ENCODE measurements at regions not wholly inside any gene's neighbourhood (a gene's known extent, or its start where the extent isn't known, plus 50 kb on each side); places are given as distances from the start of the nearest gene placed in this dataset.
"Not testable (repeated sequence)": the region's sequence is repeated elsewhere in the genome, so short reads cannot be mapped to it uniquely, and the experiment has no call there.

- Histone ChIP-seq H3K27me3 (ENCODE audit: control insufficient read depth, insufficient read depth, low read length) (no peaks in the 10 kb centered on the region), H3K9me3 (replicated peaks; ENCODE audit: control insufficient read depth, low read depth, low read length) (peaks cover 29% of the 10 kb centered on the region), H3K4me1 (ENCODE audit: control insufficient read depth, insufficient read depth, low read length) (no peaks in the 10 kb centered on the region), H3K36me3 (ENCODE audit: control insufficient read depth, insufficient read depth, low read length) (no peaks in the 10 kb centered on the region), H3K4me3 (ENCODE audit: low read length) (no peak overlapping the region), H3K27ac (ENCODE audit: low read length) (no peak overlapping the region)
- no peak for DNase-seq
Observed at GRCh38 chr3:94472511-94472910, 409.6 kb downstream of the NSUN3 start.

GRCh38 chr3:94481226-94481898 is 418.5 kb downstream of the NSUN3 start:
- H3K27ac ChIP-seq (ENCODE audit: low read length) = no peak overlapping the region
- no CpG with 5 or more reads among the region's 3 CpGs for WGBS (ENCODE audit: insufficient coverage)

GRCh38 chr3:94482686-94483085 is 419.8 kb downstream of the NSUN3 start:
- Histone ChIP-seq H3K4me1 (ENCODE audit: control insufficient read depth, insufficient read depth, low read length) (no peaks in the 10 kb centered on the region), H3K27ac (ENCODE audit: low read length) (no peak overlapping the region), H3K36me3 (ENCODE audit: control insufficient read depth, insufficient read depth, low read length) (no peaks in the 10 kb centered on the region), H3K4me3 (ENCODE audit: low read length) (no peak overlapping the region), H3K27me3 (ENCODE audit: control insufficient read depth, insufficient read depth, low read length) (no peaks in the 10 kb centered on the region), H3K9me3 (replicated peaks; ENCODE audit: control insufficient read depth, low read depth, low read length) (no peaks in the 10 kb centered on the region)
- 57% methylated on average over 1 of the region's 3 CpGs for WGBS (ENCODE audit: insufficient coverage)
- DNase-seq = no peak

More at GRCh38 chr3:94481226-94481898, 418.5 kb downstream of the NSUN3 start:
- Histone ChIP-seq H3K4me1 (ENCODE audit: control insufficient read depth, insufficient read depth, low read length) (no peaks in the 10 kb centered on the region), H3K36me3 (ENCODE audit: control insufficient read depth, insufficient read depth, low read length) (no peaks in the 10 kb centered on the region), H3K4me3 (ENCODE audit: low read length) (no peak overlapping the region), H3K27me3 (ENCODE audit: control insufficient read depth, insufficient read depth, low read length) (no peaks in the 10 kb centered on the region), H3K9me3 (replicated peaks; ENCODE audit: control insufficient read depth, low read depth, low read length) (no peaks in the 10 kb centered on the region)
- peak; percentile 4 for DNase-seq

- no CpG with 5 or more reads among the region's 2 CpGs for WGBS (ENCODE audit: insufficient coverage)
- Histone ChIP-seq H3K27me3 (ENCODE audit: control insufficient read depth, insufficient read depth, low read length) (no peaks in the 10 kb centered on the region), H3K4me1 (ENCODE audit: control insufficient read depth, insufficient read depth, low read length) (no peaks in the 10 kb centered on the region), H3K4me3 (ENCODE audit: low read length) (no peak overlapping the region), H3K9me3 (replicated peaks; ENCODE audit: control insufficient read depth, low read depth, low read length) (no peaks in the 10 kb centered on the region), H3K27ac (ENCODE audit: low read length) (no peak overlapping the region), H3K36me3 (ENCODE audit: control insufficient read depth, insufficient read depth, low read length) (no peaks in the 10 kb centered on the region)
- DNase-seq = peak; percentile 3
Observed at GRCh38 chr3:94483403-94483802, 420.5 kb downstream of the NSUN3 start.

- no peaks in the 10 kb centered on the region for H3K9me3 ChIP-seq (replicated peaks; ENCODE audit: control insufficient read depth, low read depth, low read length)
- H3K27ac ChIP-seq (ENCODE audit: low read length) = no peak overlapping the region
- DNase-seq = no peak
- H3K36me3 ChIP-seq (ENCODE audit: control insufficient read depth, insufficient read depth, low read length) = no peaks in the 10 kb centered on the region
- H3K4me3 ChIP-seq (ENCODE audit: low read length) = no peak overlapping the region
- H3K4me1 ChIP-seq (ENCODE audit: control insufficient read depth, insufficient read depth, low read length) = no peaks in the 10 kb centered on the region
- H3K27me3 ChIP-seq (ENCODE audit: control insufficient read depth, insufficient read depth, low read length) = no peaks in the 10 kb centered on the region
Observed at GRCh38 chr3:94494992-94495391, 432.1 kb downstream of the NSUN3 start.

GRCh38 chr3:94500146-94500545 is 437.3 kb downstream of the NSUN3 start:
- WGBS (ENCODE audit: insufficient coverage) = 65% methylated on average over 2 of the region's 3 CpGs
- no peak for DNase-seq
- peaks cover 6% of the 10 kb centered on the region for H3K9me3 ChIP-seq (replicated peaks; ENCODE audit: control insufficient read depth, low read depth, low read length)
- H3K4me1 ChIP-seq (ENCODE audit: control insufficient read depth, insufficient read depth, low read length) = no peaks in the 10 kb centered on the region
- no peak overlapping the region for H3K4me3 ChIP-seq (ENCODE audit: low read length)
- H3K27ac ChIP-seq (ENCODE audit: low read length) = no peak overlapping the region
- H3K36me3 ChIP-seq (ENCODE audit: control insufficient read depth, insufficient read depth, low read length) = no peaks in the 10 kb centered on the region
- H3K27me3 ChIP-seq (ENCODE audit: control insufficient read depth, insufficient read depth, low read length) = no peaks in the 10 kb centered on the region

GRCh38 chr3:94507354-94507753 is 444.5 kb downstream of the NSUN3 start:
- not testable (repeated sequence) for H3K4me3 ChIP-seq (ENCODE audit: low read length); H3K27me3 ChIP-seq (ENCODE audit: control insufficient read depth, insufficient read depth, low read length); H3K36me3 ChIP-seq (ENCODE audit: control insufficient read depth, insufficient read depth, low read length); H3K27ac ChIP-seq (ENCODE audit: low read length); H3K9me3 ChIP-seq (replicated peaks; ENCODE audit: control insufficient read depth, low read depth, low read length); DNase-seq; H3K4me1 ChIP-seq (ENCODE audit: control insufficient read depth, insufficient read depth, low read length)
- WGBS (ENCODE audit: insufficient coverage) = 88% methylated on average over 3 of the region's 25 CpGs

- no peaks in the 10 kb centered on the region for H3K36me3 ChIP-seq (ENCODE audit: control insufficient read depth, insufficient read depth, low read length)
- H3K4me1 ChIP-seq (ENCODE audit: control insufficient read depth, insufficient read depth, low read length) = no peaks in the 10 kb centered on the region
- no peaks in the 10 kb centered on the region for H3K9me3 ChIP-seq (replicated peaks; ENCODE audit: control insufficient read depth, low read depth, low read length)
- no peaks in the 10 kb centered on the region for H3K27me3 ChIP-seq (ENCODE audit: control insufficient read depth, insufficient read depth, low read length)
- no peak overlapping the region for H3K4me3 ChIP-seq (ENCODE audit: low read length)
- DNase-seq = no peak
- no CpG with 5 or more reads among the region's 3 CpGs for WGBS (ENCODE audit: insufficient coverage)
- no peak overlapping the region for H3K27ac ChIP-seq (ENCODE audit: low read length)
Observed at GRCh38 chr3:94512876-94513275, 450.0 kb downstream of the NSUN3 start.

- no CpG with 5 or more reads among the region's 2 CpGs for WGBS (ENCODE audit: insufficient coverage)
- no peaks in the 10 kb centered on the region for H3K4me1 ChIP-seq (ENCODE audit: control insufficient read depth, insufficient read depth, low read length)
- H3K4me3 ChIP-seq (ENCODE audit: low read length) = no peak overlapping the region
- no peaks in the 10 kb centered on the region for H3K36me3 ChIP-seq (ENCODE audit: control insufficient read depth, insufficient read depth, low read length)
- no peak overlapping the region for H3K27ac ChIP-seq (ENCODE audit: low read length)
- no peaks in the 10 kb centered on the region for H3K27me3 ChIP-seq (ENCODE audit: control insufficient read depth, insufficient read depth, low read length)
- H3K9me3 ChIP-seq (replicated peaks; ENCODE audit: control insufficient read depth, low read depth, low read length) = no peaks in the 10 kb centered on the region
- DNase-seq = no peak
Observed at GRCh38 chr3:94513600-94513999, 450.7 kb downstream of the NSUN3 start.

- H3K9me3 ChIP-seq (replicated peaks; ENCODE audit: control insufficient read depth, low read depth, low read length) = no peaks in the 10 kb centered on the region
- H3K27ac ChIP-seq (ENCODE audit: low read length) = no peak overlapping the region
- no peaks in the 10 kb centered on the region for H3K36me3 ChIP-seq (ENCODE audit: control insufficient read depth, insufficient read depth, low read length)
- H3K4me3 ChIP-seq (ENCODE audit: low read length) = no peak overlapping the region
- no peak for DNase-seq
- no peaks in the 10 kb centered on the region for H3K4me1 ChIP-seq (ENCODE audit: control insufficient read depth, insufficient read depth, low read length)
- 100% methylated on average over 1 of the region's 2 CpGs for WGBS (ENCODE audit: insufficient coverage)
- no peaks in the 10 kb centered on the region for H3K27me3 ChIP-seq (ENCODE audit: control insufficient read depth, insufficient read depth, low read length)
Observed at GRCh38 chr3:94515983-94516382, 453.1 kb downstream of the NSUN3 start.

- peak; percentile 17 for DNase-seq
- Histone ChIP-seq H3K4me1 (ENCODE audit: control insufficient read depth, insufficient read depth, low read length) (no peaks in the 10 kb centered on the region), H3K9me3 (replicated peaks; ENCODE audit: control insufficient read depth, low read depth, low read length) (no peaks in the 10 kb centered on the region), H3K27ac (ENCODE audit: low read length) (no peak overlapping the region), H3K27me3 (ENCODE audit: control insufficient read depth, insufficient read depth, low read length) (no peaks in the 10 kb centered on the region), H3K36me3 (ENCODE audit: control insufficient read depth, insufficient read depth, low read length) (no peaks in the 10 kb centered on the region), H3K4me3 (ENCODE audit: low read length) (no peak overlapping the region)
- WGBS (ENCODE audit: insufficient coverage) = no CpG with 5 or more reads among the region's 1 CpG
Observed at GRCh38 chr3:94520364-94520763, 457.5 kb downstream of the NSUN3 start.

Measured in muscle of leg (tissue), 3 donors.